ENCODE measurements at regions not wholly inside any gene's neighbourhood (a gene's known extent, or its start where the extent isn't known, plus 50 kb on each side); places are given as distances from the start of the nearest gene placed in this dataset.

DNA sequence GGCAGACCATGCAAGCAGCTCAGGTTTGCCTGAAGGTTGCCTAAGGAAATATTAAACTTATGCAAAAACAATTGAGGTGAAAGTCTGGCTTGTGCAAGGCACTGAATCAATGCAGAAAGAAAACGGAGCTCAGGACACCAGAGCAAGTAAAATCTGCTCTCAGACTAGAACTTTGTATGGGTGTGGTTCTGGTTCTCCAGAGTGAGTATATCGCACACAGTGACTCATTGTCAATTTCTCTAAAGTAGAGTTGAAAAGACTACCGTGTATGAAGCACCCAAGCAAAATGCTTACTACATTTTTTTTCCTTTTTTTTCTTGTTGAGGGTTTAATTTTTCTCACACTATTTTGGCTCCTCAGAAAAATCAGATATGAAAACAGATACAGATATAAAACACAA is 650.3 kb upstream of the CDH10 start:
- no peak for DNase-seq (ENCODE audit: low read depth in 1 of 2, low spot score in 2 of 2)
- H2BK15ac ChIP-seq (ENCODE audit: low read length), result no peak overlapping the region
- no peak overlapping the region for H2BK20ac ChIP-seq (ENCODE audit: low read length)
- no peak overlapping the region for H3K23ac ChIP-seq (ENCODE audit: insufficient read length)
- H3K4me3 ChIP-seq (ENCODE audit: extremely low read depth in 1 of 4, insufficient read depth in 2 of 4, low read depth in 3 of 4, low read length in 4 of 4), result no peak overlapping the region
- no peak overlapping the region for H4K5ac ChIP-seq (ENCODE audit: insufficient read length, low read depth, low read length)
- H3K36me3 ChIP-seq (ENCODE audit: control insufficient read depth in 2 of 4, insufficient read depth in 4 of 4, low read length in 3 of 4), result no peaks in the 10 kb centered on the region
- no peak overlapping the region for H4K91ac ChIP-seq (replicated peaks; ENCODE audit: insufficient read length, low read length)
- H3K79me1 ChIP-seq (ENCODE audit: low read depth, low read length), result no peaks in the 10 kb centered on the region
- no peaks in the 10 kb centered on the region for H3K79me2 ChIP-seq (ENCODE audit: control insufficient read depth in 1 of 2, insufficient read depth in 2 of 2, low read length in 2 of 2)
- no peak overlapping the region for H2BK5ac ChIP-seq (ENCODE audit: low read depth, low read length)
- FAIRE-seq, result no peak
- no peaks in the 10 kb centered on the region for H3K4me1 ChIP-seq (replicated peaks in 1 of 4; ENCODE audit: control insufficient read depth in 3 of 4, insufficient read depth in 4 of 4, low read length in 3 of 4)
- no peak overlapping the region for H3K4ac ChIP-seq (replicated peaks; ENCODE audit: insufficient read length, low read depth, low read length)
- H3K14ac ChIP-seq (ENCODE audit: insufficient read length), result no peak overlapping the region
- no peak overlapping the region for H4K8ac ChIP-seq (ENCODE audit: extremely low read depth, insufficient read depth, low read length)
- no peaks in the 10 kb centered on the region for H4K20me1 ChIP-seq (replicated peaks in 1 of 2; ENCODE audit: control insufficient read depth in 1 of 2, insufficient read depth in 2 of 2, low read length in 2 of 2)
- H3K4me2 ChIP-seq (ENCODE audit: insufficient read depth in 1 of 2, low read depth in 2 of 2, low read length in 2 of 2), result no peak overlapping the region
- no peak overlapping the region for H2AFZ ChIP-seq (ENCODE audit: low read length)
- H2BK120ac ChIP-seq (replicated peaks; ENCODE audit: low read depth, low read length), result no peak overlapping the region
- no peak overlapping the region for H3K9ac ChIP-seq (replicated peaks in 1 of 4; ENCODE audit: extremely low read depth in 1 of 4, low read depth in 3 of 4, low read length in 3 of 4)
- no peaks in the 10 kb centered on the region for H3K23me2 ChIP-seq (ENCODE audit: low read depth, low read length)
- no peak overlapping the region for H3K56ac ChIP-seq (replicated peaks; ENCODE audit: insufficient read length, low read depth, low read length)
- no peak overlapping the region for H3K27ac ChIP-seq (ENCODE audit: low read depth, low read length)
- H3K18ac ChIP-seq (ENCODE audit: extremely low read depth, low read length), result no peak overlapping the region
- ChIA-PET CTCF (ENCODE audit: partially characterized antibody) (no interaction called here), POLR2A (ENCODE audit: partially characterized antibody) (no interaction called here)
- H2AK5ac ChIP-seq (ENCODE audit: low read depth, low read length), result no peak overlapping the region; the same call in 1 of the 2 replicates
- no peaks in the 10 kb centered on the region for H3K9me3 ChIP-seq (ENCODE audit: insufficient read depth in 2 of 2, low read depth in 1 of 2, low read length in 1 of 2)
- no peak overlapping the region for H2BK12ac ChIP-seq (ENCODE audit: low read depth, low read length)
- 84% methylated on average over 3 of the region's 3 CpGs; no CpG with 5 or more reads in 1 of the 2 experiments for WGBS, 2 experiments (ENCODE audit: extremely low coverage in 1 of 2, insufficient coverage in 1 of 2, insufficient read length in 1 of 2, insufficient replicate concordance in 2 of 2, low coverage in 1 of 2, low lambda C conversion rate in 2 of 2, missing lambda C conversion rate in 1 of 2)
- no peaks in the 10 kb centered on the region for H3K27me3 ChIP-seq (replicated peaks in 1 of 4; ENCODE audit: control insufficient read depth in 3 of 4, extremely low read depth in 1 of 4, insufficient read depth in 3 of 4, low read length in 3 of 4)
- no peak for TF ChIP-seq SP4 (IDR thresholded peaks at IDR 0.05; ENCODE audit: low read length)
- TF ChIP-seq POLR2AphosphoS5 (IDR thresholded peaks at IDR 0.05; ENCODE audit: low read depth, low read length), result no peak
- no peak for TF ChIP-seq TAF7 (optimal IDR thresholded peaks at IDR 0.05; ENCODE audit: borderline replicate concordance, low read depth, low read length)
- TF ChIP-seq CEBPB (IDR thresholded peaks at IDR 0.05; ENCODE audit: low read depth, low read length), result no peak
- no peak for TF ChIP-seq SIN3A (conservative IDR thresholded peaks at IDR 0.05 in 1 of 2, IDR thresholded peaks at IDR 0.05 in 1 of 2; ENCODE audit: low read depth in 1 of 2, low read length in 2 of 2)
- TF ChIP-seq GABPA (IDR thresholded peaks at IDR 0.05; ENCODE audit: borderline replicate concordance, insufficient read depth, low read length), result no peak
- TF ChIP-seq SIRT6 (IDR thresholded peaks at IDR 0.05; ENCODE audit: low read length), result no peak
- TF ChIP-seq SUZ12 (IDR thresholded peaks at IDR 0.05; ENCODE audit: low read length), result no peak
- no peak for TF ChIP-seq POU5F1 (IDR thresholded peaks at IDR 0.05; ENCODE audit: low read depth, low read length)
- TF ChIP-seq GTF2F1 (IDR thresholded peaks at IDR 0.05; ENCODE audit: borderline replicate concordance, low read depth, low read length), result no peak
- no peak for TF ChIP-seq JUN (IDR thresholded peaks at IDR 0.05; ENCODE audit: low read depth, low read length)
- no peak for TF ChIP-seq JUND (IDR thresholded peaks at IDR 0.05; ENCODE audit: low read length)
- TF ChIP-seq, protein P1, sequence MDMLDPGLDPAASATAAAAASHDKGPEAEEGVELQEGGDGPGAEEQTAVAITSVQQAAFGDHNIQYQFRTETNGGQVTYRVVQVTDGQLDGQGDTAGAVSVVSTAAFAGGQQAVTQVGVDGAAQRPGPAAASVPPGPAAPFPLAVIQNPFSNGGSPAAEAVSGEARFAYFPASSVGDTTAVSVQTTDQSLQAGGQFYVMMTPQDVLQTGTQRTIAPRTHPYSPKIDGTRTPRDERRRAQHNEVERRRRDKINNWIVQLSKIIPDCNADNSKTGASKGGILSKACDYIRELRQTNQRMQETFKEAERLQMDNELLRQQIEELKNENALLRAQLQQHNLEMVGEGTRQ (IDR thresholded peaks at IDR 0.05; ENCODE audit: low read length), result no peak
- no peak for TF ChIP-seq BCL11A (IDR thresholded peaks at IDR 0.05; ENCODE audit: low read depth in 2 of 2, low read length in 2 of 2)

All from H1 (cell line).